B cell (primary cell): ENCODE measurements at regions not wholly inside any gene's neighbourhood (a gene's known extent, or its start where the extent isn't known, plus 50 kb on each side); places are given as distances from the start of the nearest gene placed in this dataset.

Source experiments
- ATAC-seq: fragments of 200-7000 bp; cut with Tn5 transposase; one replicate; pipeline ENCODE4 v1.10.0; 2021; ENCODE audit warnings: low read depth, mild to moderate bottlenecking, moderate number of reproducible peaks, moderate library complexity
- CTCF ChIA-PET: fragments of 350-600 bp; sonication (Branson Sonifier 250); formaldehyde crosslinking; loops from one replicate; lab custom pipeline; 2021; ENCODE audit warnings: antibody characterized with exemption, inconsistent platforms; lab: Charles Lee
- POLR2A ChIA-PET: fragments of 350-600 bp; sonication (Branson Sonifier 250); formaldehyde crosslinking; loops from one replicate; lab custom pipeline; 2021; ENCODE audit warnings: antibody characterized with exemption; lab: Charles Lee
- DNase-seq: peaks from one replicate; pipeline ENCODE4 v3.0.0; 2013
- H2AFZ ChIP-seq: 2 replicates; pipeline ENCODE4 v1.6.1; 2012; ENCODE audit warnings: mild to moderate bottlenecking, low read depth, low read length; ENCODE audit not compliant: insufficient read depth, poor library complexity, severe bottlenecking
- H3K27ac ChIP-seq, 2 donors: 1 replicate in 1 of 2; 2 replicates in 1 of 2; pipeline ENCODE4 v1.5.1; 2012 to 2013; ENCODE audit warnings: low read length in 2 of 2, mild to moderate bottlenecking in 2 of 2, moderate library complexity in 1 of 2
- H3K27me3 ChIP-seq, 4 experiments: fragments of 200-600 bp in 1 of 4; sonication (generic) in 1 of 4; replicated peaks in 1 of 4; 1 replicate in 2 of 4; 2 replicates in 2 of 4; pipeline versions ENCODE4 v1.6.1 to v1.7.0; 2013 to 2016; ENCODE audit warnings: low read length in 3 of 4, mild to moderate bottlenecking in 2 of 4, mixed read lengths in 1 of 4, moderate library complexity in 1 of 4; ENCODE audit not compliant: insufficient read depth in 4 of 4, control insufficient read depth in 3 of 4; ENCODE audit errors: control extremely low read depth in 1 of 4
- H3K36me3 ChIP-seq, 2 experiments: replicated peaks in 1 of 2; 1 replicate in 1 of 2; 2 replicates in 1 of 2; pipeline versions ENCODE4 v1.6.1 to v1.7.1; 2013; ENCODE audit warnings: low read length in 1 of 2; ENCODE audit not compliant: insufficient read depth in 2 of 2, control insufficient read depth in 1 of 2; ENCODE audit errors: control extremely low read depth in 1 of 2, extremely low read depth in 1 of 2
- H3K4me1 ChIP-seq, 2 donors: fragments of 200-600 bp in 1 of 2; sonication (generic) in 1 of 2; 1 replicate in 1 of 2; 2 replicates in 1 of 2; pipeline versions ENCODE4 v1.5.1 to v1.6.1; 2013 to 2017; ENCODE audit warnings: low read length in 2 of 2; ENCODE audit not compliant: control insufficient read depth in 2 of 2, insufficient read depth in 2 of 2
- H3K4me2 ChIP-seq: replicated peaks from 2 replicates; pipeline ENCODE3; 2012; ENCODE audit warnings: mild to moderate bottlenecking, low read depth, low read length; ENCODE audit not compliant: poor library complexity, severe bottlenecking
- H3K4me3 ChIP-seq, 5 experiments: fragments of 200-600 bp in 1 of 5; sonication (generic) in 1 of 5; 1 replicate in 3 of 5; 2 replicates in 2 of 5; pipeline versions ENCODE4 v1.5.1 to v1.7.0; 2011 to 2016; ENCODE audit warnings: low read length in 4 of 5, mild to moderate bottlenecking in 4 of 5, low read depth in 2 of 5, control low read depth in 1 of 5, moderate library complexity in 1 of 5; ENCODE audit not compliant: insufficient read depth in 1 of 5; ENCODE audit errors: control extremely low read depth in 1 of 5, extremely low read depth in 1 of 5
- H3K79me2 ChIP-seq: fragments of 200-600 bp; sonication (generic); one replicate; pipeline ENCODE4 v1.6.0; 2016; ENCODE audit warnings: low read length; ENCODE audit not compliant: control insufficient read depth, insufficient read depth
- H3K9ac ChIP-seq: fragments of 200-600 bp; sonication (generic); 2 replicates; pipeline ENCODE4 v1.6.1; 2017; ENCODE audit warnings: mild to moderate bottlenecking, low read length, moderate library complexity
- H3K9me3 ChIP-seq, 3 donors: one replicate each; pipeline versions ENCODE4 v1.6.1 to v1.7.1; 2013; ENCODE audit warnings: low read length in 2 of 3; ENCODE audit not compliant: control insufficient read depth in 2 of 3, insufficient read depth in 1 of 3; ENCODE audit errors: control extremely low read depth in 1 of 3
- H4K20me1 ChIP-seq: 2 replicates; pipeline ENCODE4 v1.6.0; 2012; ENCODE audit warnings: mild to moderate bottlenecking, low read length; ENCODE audit not compliant: insufficient read depth, control insufficient read depth, poor library complexity, severe bottlenecking
- H3K27ac Mint-ChIP-seq: one replicate; pipeline ENCODE4 v1.8.0; 2021; ENCODE audit warnings: mixed read lengths
- H3K27me3 Mint-ChIP-seq: one replicate; pipeline ENCODE4 v1.8.0; 2021; ENCODE audit warnings: mixed read lengths
- H3K4me1 Mint-ChIP-seq: one replicate; pipeline ENCODE4 v1.8.0; 2021; ENCODE audit warnings: mixed read lengths
- H3K4me3 Mint-ChIP-seq: one replicate; pipeline ENCODE4 v1.8.0; 2021; ENCODE audit warnings: mixed read lengths
- H3K9me3 Mint-ChIP-seq: one replicate; pipeline ENCODE4 v1.8.0; 2022; ENCODE audit warnings: mixed read lengths; ENCODE audit not compliant: insufficient read depth
- CTCF ChIP-seq: fragments of 200-600 bp; IDR thresholded peaks from one replicate; pipeline ENCODE4 v1.8.0; 2022; ENCODE audit warnings: antibody characterized with exemption, mild to moderate bottlenecking
- EZH2 ChIP-seq: IDR thresholded peaks from 2 replicates; pipeline ENCODE4 v1.6.1; 2012; ENCODE audit warnings: borderline replicate concordance, low read depth, mild to moderate bottlenecking, moderate library complexity, low read length; ENCODE audit not compliant: insufficient read depth, poor library complexity, severe bottlenecking
- WGBS: methylation state at CpG from one replicate; pipeline ENCODE4 v1.1.5; 2013; ENCODE audit warnings: missing lambda C conversion rate; ENCODE audit not compliant: insufficient coverage; 5-methylcytosine and 5-hydroxymethylcytosine counted together
- intact Hi-C: fragments of 100-400 bp; cut with micrococcal nuclease; formaldehyde crosslinking; loops from one replicate; pipeline ENCODE4 v1.10.0; 2022

GRCh38 chr6:122187186-122187585 lies 212.3 kb upstream of the HSF2 start:
- H4K20me1 ChIP-seq = no peaks in the 10 kb centered on the region
- no peaks in the 10 kb centered on the region for H3K79me2 ChIP-seq
- H3K27ac Mint-ChIP-seq = no peak overlapping the region
- no peaks in the 10 kb centered on the region for H3K9me3 ChIP-seq
- no peaks in the 10 kb centered on the region for H3K27me3 ChIP-seq
- TF ChIP-seq EZH2 = no peak
- TF ChIP-seq CTCF = no peak
- no peaks in the 10 kb centered on the region for H3K9me3 Mint-ChIP-seq
- H3K4me3 ChIP-seq = no peak overlapping the region
- ATAC-seq = no peak
- no peak overlapping the region for H3K4me3 Mint-ChIP-seq
- H3K27ac ChIP-seq = no peak overlapping the region
- H3K4me1 ChIP-seq = no peaks in the 10 kb centered on the region
- WGBS = no CpG with 5 or more reads among the region's 1 CpG
- no peak overlapping the region for H2AFZ ChIP-seq
- H3K9ac ChIP-seq = no peak overlapping the region
- no peaks in the 10 kb centered on the region for H3K36me3 ChIP-seq
- ChIA-PET POLR2A (no interaction called here), CTCF (no interaction called here)
- H3K4me2 ChIP-seq = no peak overlapping the region
- H3K27me3 Mint-ChIP-seq = no peaks in the 10 kb centered on the region
- DNase-seq = no peak
- intact Hi-C loops = no loop called here
- no peaks in the 10 kb centered on the region for H3K4me1 Mint-ChIP-seq

- Histone ChIP-seq H3K36me3 (no peaks in the 10 kb centered on the region), H3K27ac (no peak overlapping the region), H3K9me3 (no peaks in the 10 kb centered on the region), H3K9ac (no peak overlapping the region), H3K4me1 (no peaks in the 10 kb centered on the region), H3K79me2 (no peaks in the 10 kb centered on the region), H3K4me2 (no peak overlapping the region), H4K20me1 (no peaks in the 10 kb centered on the region), H2AFZ (no peak overlapping the region), H3K27me3 (no peaks in the 10 kb centered on the region), H3K4me3 (no peak overlapping the region)
- Mint-ChIP-seq H3K27me3 (no peaks in the 10 kb centered on the region), H3K4me1 (no peaks in the 10 kb centered on the region), H3K27ac (no peak overlapping the region), H3K9me3 (no peaks in the 10 kb centered on the region), H3K4me3 (no peak overlapping the region)
- POLR2A ChIA-PET = no interaction called here
- intact Hi-C loops = no loop called here
- no CpG with 5 or more reads among the region's 1 CpG for WGBS
- CTCF ChIA-PET = no interaction called here
- TF ChIP-seq EZH2 (no peak), CTCF (no peak)
- ATAC-seq (no peak), DNase-seq (no peak)
Measured at GRCh38 chr6:122198922-122199321, 200.5 kb upstream of the HSF2 start.
